ENCODE measurements at regions not wholly inside any gene's neighbourhood (a gene's known extent, or its start where the extent isn't known, plus 50 kb on each side); places are given as distances from the start of the nearest gene placed in this dataset.

DNA sequence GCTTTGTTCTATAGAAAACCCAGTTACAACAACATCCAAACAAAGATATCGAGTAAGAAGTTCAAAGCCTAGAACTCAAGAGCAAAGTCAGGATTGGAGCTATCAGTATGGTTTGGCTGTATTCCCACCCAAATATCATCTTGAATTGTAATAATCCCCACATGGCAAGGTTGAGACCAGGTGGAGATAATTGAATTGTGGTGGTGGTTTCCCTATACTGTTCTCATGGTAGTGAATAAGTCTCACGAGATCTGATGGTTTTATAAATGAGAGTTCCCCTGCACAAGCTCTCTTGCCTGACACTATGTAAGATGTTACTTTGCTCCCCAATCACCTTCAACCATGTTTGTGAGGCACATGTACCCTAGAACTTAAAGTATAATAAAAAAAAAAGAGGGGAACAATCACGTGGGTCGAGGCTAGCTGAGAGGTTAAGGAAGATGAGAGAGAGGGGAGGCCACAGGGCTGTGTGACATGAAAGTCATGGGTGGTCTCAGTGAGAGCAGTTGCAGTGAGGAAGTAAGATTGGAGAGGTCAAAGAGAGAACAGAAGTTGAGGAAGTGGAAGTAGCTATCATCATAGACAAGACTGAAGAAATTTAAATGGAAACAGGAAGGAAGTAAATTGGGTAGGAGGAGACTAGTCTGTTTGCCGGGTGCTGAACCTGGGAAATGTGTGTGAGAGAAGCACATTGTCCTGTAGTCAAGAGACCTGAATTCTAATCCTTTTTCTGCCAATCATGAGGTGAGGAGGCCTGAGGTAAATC, 80.1 kb upstream of the CD44 start:
- H3K36me3 ChIP-seq: no peaks in the 10 kb centered on the region
- no peaks in the 10 kb centered on the region for H3K27me3 ChIP-seq
- no peak overlapping the region for H3K4me3 ChIP-seq
- 75 to 83% methylated on average over 4 to 5 of the region's 5 CpGs for WGBS, 2 donors (ENCODE audit: low coverage in 1 of 2)
- TF ChIP-seq POLR2AphosphoS5 (IDR thresholded peaks at IDR 0.05) (no peak), POLR2A (IDR thresholded peaks at IDR 0.05) (no peak), CTCF (IDR thresholded peaks at IDR 0.05) (no peak), EP300 (IDR thresholded peaks at IDR 0.05; ENCODE audit: low read depth) (no peak)
- DNase-seq: no peak
- in situ Hi-C loops (cut with MboI; ENCODE audit: low pct_ligation_motif_present in 1 of 4, low pct_unique_long_range_greater_than_20kb in 1 of 4, low sequenced_read_pairs in 3 of 4) (no loop called here), intact Hi-C loops (cut with DNase I; ENCODE audit: low total_unique reads) (no loop called here)
- no peak overlapping the region for H3K27ac ChIP-seq
- H3K4me1 ChIP-seq: peaks cover 0 to 6% (median 2%) of the 10 kb centered on the region in 4 donors
- no peaks in the 10 kb centered on the region for H3K9me3 ChIP-seq

DNA sequence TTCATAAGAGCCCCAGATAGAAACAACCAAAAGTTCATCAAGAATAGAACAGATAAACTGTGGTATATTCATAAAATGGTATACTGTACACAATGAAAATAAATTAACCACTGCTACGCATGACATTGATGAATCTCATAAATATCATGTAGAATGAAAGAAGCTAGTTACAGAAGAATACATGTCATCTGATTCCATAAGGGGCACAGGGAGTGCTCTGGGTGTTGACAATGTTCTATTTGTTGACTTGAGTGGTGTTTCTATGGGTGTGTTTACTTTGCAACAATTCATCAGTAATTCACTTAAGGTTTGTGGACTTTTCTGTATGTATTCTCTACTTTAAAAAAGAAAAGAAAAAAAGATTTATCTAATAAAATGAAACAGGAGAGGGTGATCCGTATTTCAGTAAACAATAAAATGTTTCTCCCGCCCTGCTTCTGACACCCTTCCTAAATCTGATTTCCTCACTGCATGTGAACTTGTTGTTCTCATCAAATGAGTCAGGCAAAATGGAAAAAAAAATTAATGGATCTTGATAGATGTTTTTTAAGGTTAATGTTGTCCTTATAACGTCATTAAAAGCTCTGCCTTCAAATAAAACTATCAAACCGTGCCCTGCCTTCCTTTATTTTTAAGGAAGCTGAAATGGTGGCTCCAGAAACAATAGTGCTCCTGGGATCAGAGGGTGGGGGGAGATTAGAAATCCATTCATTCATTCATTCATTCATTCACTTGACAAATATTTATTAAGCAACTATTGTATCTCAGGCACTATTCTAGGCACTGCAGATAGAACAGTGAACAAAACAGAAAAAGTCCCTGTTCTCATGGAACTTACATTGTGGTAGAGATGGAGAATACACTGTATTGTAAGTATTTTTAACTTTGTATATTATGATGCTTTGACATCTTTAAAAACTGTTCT, 77.2 kb upstream of the CD44 start:
- 63 to 67% methylated on average over 5 of the region's 5 CpGs for WGBS, 2 donors (ENCODE audit: low coverage in 1 of 2)
- no peak for DNase-seq
- no peak for TF ChIP-seq EP300 (IDR thresholded peaks at IDR 0.05; ENCODE audit: low read depth)
- peak in 1 of 3 donors; percentile 17 for TF ChIP-seq POLR2AphosphoS5 (IDR thresholded peaks at IDR 0.05)

DNA sequence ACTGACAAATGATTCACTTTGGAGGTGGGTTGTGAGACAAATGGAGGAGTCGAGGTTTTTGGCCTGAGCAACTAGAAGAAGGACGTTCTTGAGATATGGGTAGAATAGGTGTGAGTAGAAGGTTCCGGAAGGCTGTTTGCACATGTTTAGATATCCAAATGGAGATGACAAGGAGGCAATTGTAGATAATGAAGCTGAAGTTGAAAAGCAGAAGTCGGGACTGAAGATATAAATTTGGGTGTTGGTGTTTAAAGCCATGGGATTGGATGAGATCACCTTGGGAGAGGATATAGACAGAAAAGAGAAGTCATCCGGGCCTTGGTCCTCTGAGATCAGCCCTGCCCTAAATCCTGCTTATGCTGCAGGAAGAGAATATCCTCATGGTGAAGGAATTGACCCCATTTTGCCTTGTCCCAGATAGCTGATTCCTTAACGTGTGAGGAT, 75.5 kb upstream of the CD44 start:
- Histone ChIP-seq H3K4me1 (peaks cover 0 to 11% (median 1%) of the 10 kb centered on the region in 4 donors), H3K4me3 (no peak overlapping the region), H3K27me3 (no peaks in the 10 kb centered on the region), H3K9me3 (no peaks in the 10 kb centered on the region), H3K36me3 (no peaks in the 10 kb centered on the region), H3K27ac (no peak overlapping the region)
- TF ChIP-seq POLR2A (IDR thresholded peaks at IDR 0.05) (no peak), CTCF (IDR thresholded peaks at IDR 0.05) (no peak), POLR2AphosphoS5 (IDR thresholded peaks at IDR 0.05) (no peak), EP300 (IDR thresholded peaks at IDR 0.05; ENCODE audit: low read depth) (no peak)
- 91 to 92% methylated on average over 4 to 6 of the region's 6 CpGs for WGBS, 2 donors (ENCODE audit: low coverage in 1 of 2)
- DNase-seq: no peak
- intact Hi-C loops (cut with DNase I; ENCODE audit: low total_unique reads): no loop called here
- in situ Hi-C loops (cut with MboI; ENCODE audit: low pct_ligation_motif_present in 1 of 4, low pct_unique_long_range_greater_than_20kb in 1 of 4, low sequenced_read_pairs in 3 of 4): no loop called here

More for the DNA sequence above, 77.2 kb upstream of the CD44 start:
- Histone ChIP-seq H3K4me1 (peaks cover 0 to 11% (median 4%) of the 10 kb centered on the region in 4 donors), H3K9me3 (no peaks in the 10 kb centered on the region), H3K27me3 (no peaks in the 10 kb centered on the region), H3K36me3 (no peaks in the 10 kb centered on the region), H3K4me3 (no peak overlapping the region), H3K27ac (no peak overlapping the region)
- in situ Hi-C loops (cut with MboI; ENCODE audit: low pct_ligation_motif_present in 1 of 4, low pct_unique_long_range_greater_than_20kb in 1 of 4, low sequenced_read_pairs in 3 of 4): no loop called here
- intact Hi-C loops (cut with DNase I; ENCODE audit: low total_unique reads): no loop called here

DNA sequence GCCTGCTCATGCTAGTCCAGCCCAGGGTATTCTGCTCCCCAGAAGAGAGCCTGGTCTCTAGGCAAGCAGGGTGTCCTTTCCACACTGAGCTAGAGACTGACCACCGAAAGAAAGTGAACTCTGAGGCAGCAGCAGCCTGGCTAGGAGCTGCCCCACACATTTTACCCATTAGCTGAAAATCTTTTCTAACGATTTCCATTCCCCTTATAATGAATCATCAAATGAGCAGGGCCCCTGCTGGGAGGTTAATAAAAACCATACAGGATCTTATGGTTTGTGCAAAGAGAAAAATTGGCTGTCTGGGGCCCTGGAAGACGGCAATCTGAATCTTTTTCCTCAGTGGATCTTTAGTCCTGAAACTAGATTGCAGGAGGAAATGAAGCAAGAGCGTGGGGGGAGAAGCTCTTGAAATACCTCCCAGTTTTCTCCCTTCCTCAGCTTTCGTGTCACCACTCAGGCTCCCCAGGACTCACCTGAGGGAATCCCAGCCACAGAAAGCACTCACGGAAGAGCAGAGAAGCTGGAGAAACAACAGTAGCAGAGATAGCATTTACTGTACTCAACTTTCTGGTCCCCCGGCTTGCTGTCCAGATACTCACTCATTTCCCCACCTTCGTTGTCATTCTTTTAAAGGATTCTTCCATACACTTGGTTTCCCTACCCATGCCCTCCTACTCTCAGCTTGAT, 74.7 kb upstream of the CD44 start:
- no peaks in the 10 kb centered on the region for H3K27me3 ChIP-seq
- H3K4me1 ChIP-seq: peaks cover 0 to 11% (median 1%) of the 10 kb centered on the region in 4 donors
- 87 to 88% methylated on average over 5 to 8 of the region's 8 CpGs for WGBS, 2 donors (ENCODE audit: low coverage in 1 of 2)
- H3K9me3 ChIP-seq: no peaks in the 10 kb centered on the region
- intact Hi-C loops (cut with DNase I; ENCODE audit: low total_unique reads): no loop called here
- no peaks in the 10 kb centered on the region for H3K36me3 ChIP-seq
- no peak for DNase-seq
- in situ Hi-C loops (cut with MboI; ENCODE audit: low pct_ligation_motif_present in 1 of 4, low pct_unique_long_range_greater_than_20kb in 1 of 4, low sequenced_read_pairs in 3 of 4): no loop called here
- TF ChIP-seq CTCF (IDR thresholded peaks at IDR 0.05) (no peak), EP300 (IDR thresholded peaks at IDR 0.05; ENCODE audit: low read depth) (no peak), POLR2AphosphoS5 (IDR thresholded peaks at IDR 0.05) (no peak), POLR2A (IDR thresholded peaks at IDR 0.05) (no peak)
- H3K27ac ChIP-seq: no peak overlapping the region
- H3K4me3 ChIP-seq: no peak overlapping the region
